ENCODE measurements at regions not wholly inside any gene's neighbourhood (a gene's known extent, or its start where the extent isn't known, plus 50 kb on each side); places are given as distances from the start of the nearest gene placed in this dataset.

DNA sequence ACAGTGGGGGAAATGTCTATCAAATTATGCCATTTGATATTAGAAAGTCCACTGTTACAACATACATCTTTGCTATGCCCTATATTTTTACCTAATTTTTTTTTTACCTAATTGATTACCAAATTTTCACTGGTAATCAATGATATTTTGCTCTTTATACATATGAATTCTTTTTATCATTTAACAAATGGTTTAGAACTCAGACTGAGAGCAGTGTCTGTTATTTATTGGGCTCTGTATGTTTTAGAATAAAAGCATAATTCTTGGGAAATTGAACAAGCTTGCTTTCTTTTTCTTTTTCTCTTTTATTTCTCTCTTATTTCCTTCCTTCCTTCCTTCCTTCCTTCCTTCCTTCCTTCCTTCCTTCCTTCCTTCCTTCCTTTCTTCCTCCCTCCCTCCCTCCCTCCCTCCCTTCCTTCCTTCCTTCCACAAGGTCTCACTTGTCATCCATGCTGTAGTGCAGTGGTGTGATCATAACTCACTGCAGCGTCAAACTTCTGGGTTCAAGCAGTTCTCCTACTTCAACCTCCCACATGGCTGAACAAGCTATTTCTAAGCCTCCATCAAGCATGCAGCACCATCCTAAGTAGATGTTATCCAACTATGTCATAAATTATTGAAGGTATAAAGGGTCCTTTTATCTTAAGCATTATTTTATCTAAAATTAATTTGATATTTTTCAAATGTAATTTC is 911.7 kb upstream of the CITED2 start:
- no peak overlapping the region for H3K9ac ChIP-seq (ENCODE audit: low read length)
- H3F3A ChIP-seq (ENCODE audit: insufficient read depth, low read length), result no peaks in the 10 kb centered on the region
- H2AFZ ChIP-seq (ENCODE audit: low read length), result no peak overlapping the region
- H3K9me3 ChIP-seq (ENCODE audit: low read length), result no peaks in the 10 kb centered on the region
- H3K27me3 ChIP-seq (ENCODE audit: insufficient read depth, low read length), result no peaks in the 10 kb centered on the region
- no peaks in the 10 kb centered on the region for H3K4me1 ChIP-seq (ENCODE audit: insufficient read depth, low read length, severe bottlenecking)
- H3K79me2 ChIP-seq (ENCODE audit: insufficient read depth, low read length), result no peaks in the 10 kb centered on the region
- TF ChIP-seq, protein P1, sequence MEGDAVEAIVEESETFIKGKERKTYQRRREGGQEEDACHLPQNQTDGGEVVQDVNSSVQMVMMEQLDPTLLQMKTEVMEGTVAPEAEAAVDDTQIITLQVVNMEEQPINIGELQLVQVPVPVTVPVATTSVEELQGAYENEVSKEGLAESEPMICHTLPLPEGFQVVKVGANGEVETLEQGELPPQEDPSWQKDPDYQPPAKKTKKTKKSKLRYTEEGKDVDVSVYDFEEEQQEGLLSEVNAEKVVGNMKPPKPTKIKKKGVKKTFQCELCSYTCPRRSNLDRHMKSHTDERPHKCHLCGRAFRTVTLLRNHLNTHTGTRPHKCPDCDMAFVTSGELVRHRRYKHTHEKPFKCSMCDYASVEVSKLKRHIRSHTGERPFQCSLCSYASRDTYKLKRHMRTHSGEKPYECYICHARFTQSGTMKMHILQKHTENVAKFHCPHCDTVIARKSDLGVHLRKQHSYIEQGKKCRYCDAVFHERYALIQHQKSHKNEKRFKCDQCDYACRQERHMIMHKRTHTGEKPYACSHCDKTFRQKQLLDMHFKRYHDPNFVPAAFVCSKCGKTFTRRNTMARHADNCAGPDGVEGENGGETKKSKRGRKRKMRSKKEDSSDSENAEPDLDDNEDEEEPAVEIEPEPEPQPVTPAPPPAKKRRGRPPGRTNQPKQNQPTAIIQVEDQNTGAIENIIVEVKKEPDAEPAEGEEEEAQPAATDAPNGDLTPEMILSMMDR (IDR thresholded peaks at IDR 0.05; ENCODE audit: low read length), result no peak
- no peak for TF ChIP-seq EZH2 (IDR thresholded peaks at IDR 0.05; ENCODE audit: borderline replicate concordance, low read length)
- H4K20me1 ChIP-seq (ENCODE audit: insufficient read depth, low read length), result no peaks in the 10 kb centered on the region
- no peaks in the 10 kb centered on the region for H3K9me2 ChIP-seq (ENCODE audit: low read depth, low read length)
- H3K4me2 ChIP-seq (ENCODE audit: low read length), result no peak overlapping the region
- no peak overlapping the region for H3K27ac ChIP-seq (ENCODE audit: low read depth, low read length, poor library complexity, severe bottlenecking)
- no peaks in the 10 kb centered on the region for H3K36me3 ChIP-seq (ENCODE audit: insufficient read depth, low read length)
- no peak overlapping the region for H3K4me3 ChIP-seq (ENCODE audit: low read depth, low read length, poor library complexity, severe bottlenecking)

DNA sequence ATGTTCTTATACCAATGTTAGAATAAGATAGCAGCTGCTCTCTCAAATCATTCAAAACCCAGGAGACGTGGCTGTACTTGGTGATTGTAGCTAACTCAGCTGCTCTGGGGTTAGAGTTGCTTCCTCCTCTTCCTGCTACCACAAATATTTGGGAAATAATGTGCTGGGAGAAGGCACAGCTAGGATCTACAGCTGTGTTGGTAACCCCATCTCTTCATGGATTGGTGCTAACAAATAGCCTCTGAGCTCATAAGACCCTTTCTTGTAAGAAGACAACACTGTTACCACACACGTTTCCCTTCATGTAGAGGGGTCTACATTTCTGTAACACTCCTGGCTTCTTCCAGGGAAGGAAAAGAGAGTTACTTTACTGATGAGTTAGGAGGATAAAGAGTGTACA is 911.0 kb upstream of the CITED2 start:
- no peak overlapping the region for H2AFZ ChIP-seq (ENCODE audit: low read length)
- H3K4me1 ChIP-seq (ENCODE audit: insufficient read depth, low read length, severe bottlenecking), result no peaks in the 10 kb centered on the region
- no peak overlapping the region for H3K4me2 ChIP-seq (ENCODE audit: low read length)
- no peaks in the 10 kb centered on the region for H4K20me1 ChIP-seq (ENCODE audit: insufficient read depth, low read length)
- H3K36me3 ChIP-seq (ENCODE audit: insufficient read depth, low read length), result no peaks in the 10 kb centered on the region
- no peaks in the 10 kb centered on the region for H3K9me2 ChIP-seq (ENCODE audit: low read depth, low read length)
- H3K9ac ChIP-seq (ENCODE audit: low read length), result no peak overlapping the region
- no peaks in the 10 kb centered on the region for H3F3A ChIP-seq (ENCODE audit: insufficient read depth, low read length)
- no peak overlapping the region for H3K27ac ChIP-seq (ENCODE audit: low read depth, low read length, poor library complexity, severe bottlenecking)
- TF ChIP-seq EZH2 (IDR thresholded peaks at IDR 0.05; ENCODE audit: borderline replicate concordance, low read length), result no peak
- no peaks in the 10 kb centered on the region for H3K9me3 ChIP-seq (ENCODE audit: low read length)
- H3K79me2 ChIP-seq (ENCODE audit: insufficient read depth, low read length), result no peaks in the 10 kb centered on the region
- no peak overlapping the region for H3K4me3 ChIP-seq (ENCODE audit: low read depth, low read length, poor library complexity, severe bottlenecking)
- H3K27me3 ChIP-seq (ENCODE audit: insufficient read depth, low read length), result no peaks in the 10 kb centered on the region

GRCh38 chr6:140284871-140285270 is 910.4 kb upstream of the CITED2 start:
- Histone ChIP-seq H3K79me2 (ENCODE audit: insufficient read depth, low read length) (no peaks in the 10 kb centered on the region), H3K27me3 (ENCODE audit: insufficient read depth, low read length) (no peaks in the 10 kb centered on the region), H3K36me3 (ENCODE audit: insufficient read depth, low read length) (no peaks in the 10 kb centered on the region), H3K9me2 (ENCODE audit: low read depth, low read length) (no peaks in the 10 kb centered on the region), H4K20me1 (ENCODE audit: insufficient read depth, low read length) (no peaks in the 10 kb centered on the region), H3K9ac (ENCODE audit: low read length) (no peak overlapping the region), H3K4me2 (ENCODE audit: low read length) (no peak overlapping the region), H3K4me1 (ENCODE audit: insufficient read depth, low read length, severe bottlenecking) (no peaks in the 10 kb centered on the region), H3F3A (ENCODE audit: insufficient read depth, low read length) (no peaks in the 10 kb centered on the region), H3K9me3 (ENCODE audit: low read length) (no peaks in the 10 kb centered on the region), H3K27ac (ENCODE audit: low read depth, low read length, poor library complexity, severe bottlenecking) (no peak overlapping the region), H3K4me3 (ENCODE audit: low read depth, low read length, poor library complexity, severe bottlenecking) (no peak overlapping the region), H2AFZ (ENCODE audit: low read length) (no peak overlapping the region)
- TF ChIP-seq EZH2 (IDR thresholded peaks at IDR 0.05; ENCODE audit: borderline replicate concordance, low read length), result no peak
- TF ChIP-seq, protein P1 (IDR thresholded peaks at IDR 0.05; ENCODE audit: low read length), result no peak

DNA sequence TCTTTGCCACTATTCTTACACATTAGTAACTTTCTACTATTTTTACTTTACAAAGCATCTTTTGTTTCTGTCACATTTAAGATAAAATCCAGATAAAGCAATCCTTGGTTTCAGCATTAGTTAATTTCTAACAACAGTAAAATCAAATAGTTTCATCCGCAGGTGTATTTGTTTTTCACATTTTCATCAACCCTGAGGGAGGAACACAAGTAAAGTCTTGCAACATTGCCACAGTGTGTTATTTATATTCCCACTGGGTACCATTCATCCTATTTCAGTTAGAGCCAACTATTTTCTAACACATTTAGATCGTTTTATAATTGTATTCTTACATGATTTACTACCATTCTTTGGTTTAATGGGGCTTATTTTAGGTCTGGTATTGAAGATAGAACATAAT is 908.7 kb upstream of the CITED2 start:
- H3K27me3 ChIP-seq (ENCODE audit: insufficient read depth, low read length), result no peaks in the 10 kb centered on the region
- no peak for TF ChIP-seq EZH2 (IDR thresholded peaks at IDR 0.05; ENCODE audit: borderline replicate concordance, low read length)
- TF ChIP-seq, protein P1 (IDR thresholded peaks at IDR 0.05; ENCODE audit: low read length), result no peak

More for the DNA sequence above, 908.7 kb upstream of the CITED2 start:
- H3K4me1 ChIP-seq (ENCODE audit: insufficient read depth, low read length, severe bottlenecking), result no peaks in the 10 kb centered on the region
- no peaks in the 10 kb centered on the region for H3F3A ChIP-seq (ENCODE audit: insufficient read depth, low read length)
- no peaks in the 10 kb centered on the region for H3K9me2 ChIP-seq (ENCODE audit: low read depth, low read length)
- H3K9me3 ChIP-seq (ENCODE audit: low read length), result no peaks in the 10 kb centered on the region
- H4K20me1 ChIP-seq (ENCODE audit: insufficient read depth, low read length), result no peaks in the 10 kb centered on the region
- H2AFZ ChIP-seq (ENCODE audit: low read length), result no peak overlapping the region
- H3K36me3 ChIP-seq (ENCODE audit: insufficient read depth, low read length), result no peaks in the 10 kb centered on the region
- no peaks in the 10 kb centered on the region for H3K79me2 ChIP-seq (ENCODE audit: insufficient read depth, low read length)
- H3K27ac ChIP-seq (ENCODE audit: low read depth, low read length, poor library complexity, severe bottlenecking), result no peak overlapping the region
- no peak overlapping the region for H3K9ac ChIP-seq (ENCODE audit: low read length)
- no peak overlapping the region for H3K4me2 ChIP-seq (ENCODE audit: low read length)
- no peak overlapping the region for H3K4me3 ChIP-seq (ENCODE audit: low read depth, low read length, poor library complexity, severe bottlenecking)
